GM23248 (cell line): ENCODE measurements at regions not wholly inside any gene's neighbourhood (a gene's known extent, or its start where the extent isn't known, plus 50 kb on each side); places are given as distances from the start of the nearest gene placed in this dataset.

Experiments used
- DNase-seq: peaks from one replicate; pipeline ENCODE4 v3.0.0-alpha.2; 2015
- H2AFZ ChIP-seq: fragments of 200-600 bp; sonication (generic); 2 replicates; pipeline ENCODE4 v1.6.1; 2016; ENCODE audit warnings: antibody characterized with exemption
- H3F3A ChIP-seq: fragments of 200-600 bp; sonication (generic); 2 replicates; pipeline ENCODE4 v1.6.1; 2016; ENCODE audit warnings: mild to moderate bottlenecking, antibody characterized with exemption, mixed run types; ENCODE audit not compliant: insufficient read depth
- H3K27ac ChIP-seq: fragments of 200-600 bp; sonication (generic); 2 replicates; pipeline ENCODE4 v1.5.1; 2016; ENCODE audit warnings: mild to moderate bottlenecking
- H3K27me3 ChIP-seq: fragments of 200-600 bp; sonication (generic); replicated peaks from 2 replicates; pipeline ENCODE4 v1.6.1; 2016; ENCODE audit warnings: mild to moderate bottlenecking; ENCODE audit not compliant: insufficient read depth
- H3K36me3 ChIP-seq: fragments of 200-600 bp; sonication (generic); 2 replicates; pipeline ENCODE4 v1.6.1; 2016; ENCODE audit warnings: low read depth, mild to moderate bottlenecking
- H3K4me1 ChIP-seq: fragments of 200-600 bp; sonication (generic); 2 replicates; pipeline ENCODE4 v1.6.1; 2016; ENCODE audit warnings: mild to moderate bottlenecking; ENCODE audit not compliant: insufficient read depth
- H3K4me2 ChIP-seq: fragments of 200-600 bp; sonication (generic); one replicate; pipeline ENCODE4 v1.6.1; 2016; ENCODE audit warnings: mild to moderate bottlenecking; ENCODE audit not compliant: unreplicated experiment
- H3K4me3 ChIP-seq: fragments of 200-600 bp; sonication (generic); 2 replicates; pipeline ENCODE4 v1.5.1; 2016; ENCODE audit warnings: mild to moderate bottlenecking
- H3K79me2 ChIP-seq: fragments of 200-600 bp; sonication (generic); 2 replicates; pipeline ENCODE4 v1.6.1; 2016; ENCODE audit warnings: mild to moderate bottlenecking; ENCODE audit not compliant: insufficient read depth
- H3K9ac ChIP-seq: fragments of 200-600 bp; sonication (generic); 2 replicates; pipeline ENCODE4 v1.6.1; 2016; ENCODE audit warnings: mild to moderate bottlenecking
- H3K9me2 ChIP-seq: fragments of 200-600 bp; sonication (generic); 2 replicates; pipeline ENCODE4 v1.6.1; 2016; ENCODE audit warnings: mixed run types, mild to moderate bottlenecking, moderate library complexity; ENCODE audit not compliant: insufficient read depth
- H3K9me3 ChIP-seq: fragments of 200-600 bp; sonication (generic); one replicate; pipeline ENCODE4 v1.6.1; 2017; ENCODE audit warnings: low read depth
- H4K20me1 ChIP-seq: fragments of 200-600 bp; sonication (generic); 2 replicates; pipeline ENCODE4 v1.6.0; 2016; ENCODE audit not compliant: insufficient read depth
- EZH2 ChIP-seq: fragments of 200-600 bp; sonication (generic); IDR thresholded peaks from 2 replicates; pipeline ENCODE4 v1.6.1; 2018; ENCODE audit warnings: antibody characterized with exemption, mild to moderate bottlenecking; ENCODE audit not compliant: insufficient read depth, poor library complexity, severe bottlenecking
- EZH2phosphoT487 ChIP-seq: fragments of 200-600 bp; sonication (generic); IDR thresholded peaks from 2 replicates; pipeline ENCODE4 v1.6.1; 2018; ENCODE audit warnings: antibody characterized with exemption, moderate library complexity, mild to moderate bottlenecking, low read depth; ENCODE audit not compliant: insufficient read depth
- WGBS, 2 experiments: methylation state at CpG; one replicate each; pipeline ENCODE4 v1.1.6; 2015 to 2017; ENCODE audit warnings: low lambda C conversion rate in 2 of 2, low coverage in 1 of 2; ENCODE audit errors: missing lambda C conversion rate in 2 of 2; 5-methylcytosine and 5-hydroxymethylcytosine counted together
- in situ Hi-C: fragments of 300-500 bp; cut with MboI; formaldehyde crosslinking; loops from 2 replicates; pipeline ENCODE4 v1.15.0; 2020

DNA sequence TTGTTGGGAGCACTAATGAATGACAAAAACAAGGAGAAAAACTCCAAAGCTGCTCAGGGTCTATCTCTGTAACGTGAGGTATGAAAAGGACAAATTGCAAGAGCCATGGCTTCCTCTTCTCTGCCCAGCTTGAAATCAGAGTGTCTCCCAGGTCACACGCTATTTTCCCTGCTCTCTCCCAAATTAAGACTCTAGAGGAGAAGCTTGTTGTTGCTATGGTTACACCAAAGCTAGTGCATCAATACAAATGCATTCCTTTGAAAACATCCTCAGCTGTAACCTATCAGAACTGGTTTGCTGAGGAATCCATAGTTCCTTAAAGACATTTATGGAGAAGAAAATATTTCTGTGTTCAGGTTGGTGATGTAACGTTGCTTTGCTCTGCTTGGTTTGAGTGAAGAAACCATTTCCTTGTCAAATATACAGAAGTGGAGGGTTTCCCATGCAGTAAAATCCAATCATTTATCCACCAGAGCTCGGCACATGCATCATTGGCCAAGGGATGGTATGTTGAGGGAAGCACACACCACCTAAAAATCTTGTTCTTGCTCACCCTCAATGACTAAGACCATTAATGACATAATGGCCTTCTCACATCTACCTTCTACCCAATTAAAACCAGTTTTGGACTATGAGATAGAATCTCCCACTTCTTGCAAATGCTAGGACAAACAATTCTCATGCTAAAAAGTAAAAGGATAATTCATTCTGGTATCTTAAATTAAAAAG is 2135.6 kb upstream of the CELF4 start:
- TF ChIP-seq EZH2phosphoT487 = no peak
- no peak for TF ChIP-seq EZH2
- 92 to 95% methylated on average over 4 of the region's 4 CpGs for WGBS, 2 experiments
- Histone ChIP-seq H3K27ac (no peak overlapping the region), H3F3A (no peaks in the 10 kb centered on the region), H2AFZ (no peak overlapping the region), H3K4me1 (no peaks in the 10 kb centered on the region), H3K79me2 (no peaks in the 10 kb centered on the region), H3K9me3 (no peaks in the 10 kb centered on the region), H3K4me3 (no peak overlapping the region), H4K20me1 (no peaks in the 10 kb centered on the region), H3K4me2 (no peak overlapping the region), H3K36me3 (no peaks in the 10 kb centered on the region), H3K27me3 (no peaks in the 10 kb centered on the region), H3K9ac (no peak overlapping the region), H3K9me2 (0 out of 2 replicates have a peak, but pooled peaks cover 3% of the 10 kb centered on the region)
- DNase-seq = no peak
- in situ Hi-C loops = no loop called here

DNA sequence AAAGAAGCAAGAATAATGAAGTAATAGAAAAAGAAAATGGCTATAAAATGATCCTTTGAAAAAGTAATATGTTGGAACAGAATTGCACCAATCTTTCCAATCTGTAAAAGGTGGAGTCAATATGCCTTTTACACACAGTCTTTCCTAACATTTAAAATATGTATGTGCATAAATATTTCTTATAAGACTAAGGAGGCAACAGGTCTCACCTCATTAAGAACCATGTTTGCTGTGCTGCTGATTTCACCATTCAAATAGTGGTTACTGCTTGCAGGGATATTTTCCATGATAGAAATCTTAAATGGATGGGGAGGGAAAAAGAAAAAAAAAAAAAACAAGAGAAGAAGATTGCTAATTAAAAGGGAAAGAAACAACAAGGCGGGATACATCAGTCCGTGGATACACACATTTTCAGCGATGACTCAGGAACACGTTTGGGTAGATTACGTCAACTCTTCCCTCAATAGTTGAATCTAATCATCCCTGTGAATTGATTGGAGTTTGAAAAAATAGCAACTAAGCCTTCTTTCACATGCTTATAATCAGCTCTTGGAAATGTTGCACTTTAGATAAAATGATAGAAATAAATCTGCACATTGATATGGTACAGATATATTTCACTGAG is 2133.9 kb upstream of the CELF4 start:
- H4K20me1 ChIP-seq = no peaks in the 10 kb centered on the region
- DNase-seq = no peak
- in situ Hi-C loops = no loop called here

DNA sequence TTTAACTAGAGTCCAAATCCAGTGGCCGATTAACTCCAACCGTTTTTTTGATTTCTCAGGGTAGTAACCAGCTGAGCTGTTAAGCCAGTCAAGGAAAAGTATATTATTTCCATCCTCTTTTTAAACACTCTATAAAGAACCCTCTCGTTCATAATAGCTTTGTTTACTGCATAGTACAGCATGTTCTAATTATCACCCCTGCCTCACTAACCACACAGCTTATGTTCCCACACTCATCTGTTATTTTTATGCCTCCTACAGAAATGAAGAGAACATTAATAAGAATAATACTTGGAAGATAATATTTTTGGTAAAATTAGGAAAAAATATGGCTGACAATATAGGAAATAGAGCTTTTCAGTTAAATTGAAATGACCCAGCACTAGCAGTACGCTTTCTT is 2132.8 kb upstream of the CELF4 start:
- H3K4me2 ChIP-seq = no peak overlapping the region
- TF ChIP-seq EZH2 (no peak), EZH2phosphoT487 (no peak)
- DNase-seq = no peak

More for the DNA sequence above, 2133.9 kb upstream of the CELF4 start:
- H3K9me2 ChIP-seq = 0 out of 2 replicates have a peak, but pooled peaks cover 3% of the 10 kb centered on the region
- no peak overlapping the region for H3K4me3 ChIP-seq
- H3K9ac ChIP-seq = no peak overlapping the region
- no peaks in the 10 kb centered on the region for H3K27me3 ChIP-seq
- 94 to 100% methylated on average over 5 of the region's 5 CpGs for WGBS, 2 experiments
- no peak for TF ChIP-seq EZH2
- no peak for TF ChIP-seq EZH2phosphoT487
- H3F3A ChIP-seq = no peaks in the 10 kb centered on the region
- no peak overlapping the region for H2AFZ ChIP-seq
- H3K27ac ChIP-seq = no peak overlapping the region
- no peaks in the 10 kb centered on the region for H3K9me3 ChIP-seq
- H3K79me2 ChIP-seq = no peaks in the 10 kb centered on the region
- H3K36me3 ChIP-seq = no peaks in the 10 kb centered on the region
- H3K4me1 ChIP-seq = no peaks in the 10 kb centered on the region
- no peak overlapping the region for H3K4me2 ChIP-seq

DNA sequence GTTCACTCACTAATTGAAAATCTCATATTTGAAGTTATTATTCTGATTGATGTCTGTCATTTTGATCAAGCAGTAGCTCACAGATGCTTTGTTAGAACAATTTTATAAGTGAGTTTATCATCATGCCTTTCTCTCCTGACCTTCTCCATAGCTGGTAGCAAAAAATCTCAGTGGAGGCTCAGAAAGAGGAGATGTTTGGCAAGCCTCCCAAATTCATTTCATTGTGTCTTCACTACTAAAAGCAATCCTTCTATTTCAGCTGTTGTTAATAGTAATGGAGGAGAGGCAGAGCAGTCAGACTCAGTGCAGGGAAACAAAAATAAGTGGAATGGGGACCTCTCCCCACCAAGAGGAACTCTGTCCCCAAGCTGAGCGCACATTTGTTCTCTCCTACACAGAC is 2127.8 kb upstream of the CELF4 start:
- in situ Hi-C loops = no loop called here
- no peak overlapping the region for H3K27ac ChIP-seq
- TF ChIP-seq EZH2 (no peak), EZH2phosphoT487 (no peak)
- H3K9ac ChIP-seq = no peak overlapping the region
- no peak overlapping the region for H2AFZ ChIP-seq
- H3K79me2 ChIP-seq = no peaks in the 10 kb centered on the region
- H3K4me1 ChIP-seq = no peaks in the 10 kb centered on the region
- H3K27me3 ChIP-seq = no peaks in the 10 kb centered on the region
- no peaks in the 10 kb centered on the region for H3K9me3 ChIP-seq
- H3K36me3 ChIP-seq = no peaks in the 10 kb centered on the region
- no peaks in the 10 kb centered on the region for H3F3A ChIP-seq
- 94 to 100% methylated on average over 1 of the region's 1 CpG for WGBS, 2 experiments
- no peak overlapping the region for H3K4me3 ChIP-seq
- no peaks in the 10 kb centered on the region for H4K20me1 ChIP-seq
- H3K9me2 ChIP-seq = no peaks in the 10 kb centered on the region
- H3K4me2 ChIP-seq = no peak overlapping the region
- no peak for DNase-seq

More for the DNA sequence above, 2132.8 kb upstream of the CELF4 start:
- Histone ChIP-seq H3K9ac (no peak overlapping the region), H3K9me3 (no peaks in the 10 kb centered on the region), H3K4me3 (no peak overlapping the region), H2AFZ (no peak overlapping the region), H3K79me2 (no peaks in the 10 kb centered on the region), H3K9me2 (0 out of 2 replicates have a peak, but pooled peaks cover 3% of the 10 kb centered on the region), H3K27me3 (no peaks in the 10 kb centered on the region), H3K4me1 (no peaks in the 10 kb centered on the region), H4K20me1 (no peaks in the 10 kb centered on the region), H3K27ac (no peak overlapping the region), H3F3A (no peaks in the 10 kb centered on the region), H3K36me3 (no peaks in the 10 kb centered on the region)
- in situ Hi-C loops = no loop called here
- WGBS, 2 experiments = 43 to 49% methylated on average over 4 of the region's 4 CpGs
